Activated CD4-positive, alpha-beta T cell treated with anti-CD3 and anti-CD28 coated beads, Interleukin-2, amount 10 ng/mL, durations not matched to agents 7 days and 5 days (primary cell): ENCODE measurements at regions not wholly inside any gene's neighbourhood (a gene's known extent, or its start where the extent isn't known, plus 50 kb on each side); places are given as distances from the start of the nearest gene placed in this dataset.
"Not testable (repeated sequence)": the region's sequence is repeated elsewhere in the genome, so short reads cannot be mapped to it uniquely, and the experiment has no call there.

Experiments
- CTCF ChIA-PET: fragments of 350-600 bp; sonication (Branson Sonifier 250); formaldehyde crosslinking; loops from one replicate; lab custom pipeline; 2021; ENCODE audit warnings: antibody characterized with exemption; lab: Charles Lee
- POLR2A ChIA-PET: fragments of 350-600 bp; sonication (Branson Sonifier 250); formaldehyde crosslinking; loops from one replicate; lab custom pipeline; 2021; ENCODE audit warnings: antibody characterized with exemption; lab: Charles Lee
- DNase-seq: peaks from one replicate; pipeline ENCODE4 v3.0.0-alpha.2; 2020
- H3K27ac Mint-ChIP-seq: one replicate; pipeline ENCODE4 v1.8.0; 2021; ENCODE audit warnings: mild to moderate bottlenecking, moderate library complexity, mixed read lengths
- H3K27me3 Mint-ChIP-seq: one replicate; pipeline ENCODE4 v1.8.0; 2021; ENCODE audit warnings: mixed read lengths
- H3K36me3 Mint-ChIP-seq: one replicate; pipeline ENCODE4 v1.8.0; 2021; ENCODE audit warnings: low read depth, mixed read lengths
- H3K4me1 Mint-ChIP-seq: one replicate; pipeline ENCODE4 v1.8.0; 2021; ENCODE audit warnings: mixed read lengths
- H3K4me3 Mint-ChIP-seq: one replicate; pipeline ENCODE4 v1.8.0; 2021; ENCODE audit warnings: mild to moderate bottlenecking, moderate library complexity, mixed read lengths
- H3K9me3 Mint-ChIP-seq: one replicate; pipeline ENCODE4 v1.8.0; 2021; ENCODE audit warnings: mixed read lengths

GRCh38 chr2:89756616-89757015 lies 1065.1 kb downstream of the RPIA start:
- H3K27me3 Mint-ChIP-seq, POLR2A ChIA-PET, CTCF ChIA-PET, DNase-seq, H3K36me3 Mint-ChIP-seq, H3K27ac Mint-ChIP-seq, H3K4me3 Mint-ChIP-seq, H3K4me1 Mint-ChIP-seq: not testable (repeated sequence)
- peaks cover 19% of the 10 kb centered on the region for H3K9me3 Mint-ChIP-seq

DNA sequence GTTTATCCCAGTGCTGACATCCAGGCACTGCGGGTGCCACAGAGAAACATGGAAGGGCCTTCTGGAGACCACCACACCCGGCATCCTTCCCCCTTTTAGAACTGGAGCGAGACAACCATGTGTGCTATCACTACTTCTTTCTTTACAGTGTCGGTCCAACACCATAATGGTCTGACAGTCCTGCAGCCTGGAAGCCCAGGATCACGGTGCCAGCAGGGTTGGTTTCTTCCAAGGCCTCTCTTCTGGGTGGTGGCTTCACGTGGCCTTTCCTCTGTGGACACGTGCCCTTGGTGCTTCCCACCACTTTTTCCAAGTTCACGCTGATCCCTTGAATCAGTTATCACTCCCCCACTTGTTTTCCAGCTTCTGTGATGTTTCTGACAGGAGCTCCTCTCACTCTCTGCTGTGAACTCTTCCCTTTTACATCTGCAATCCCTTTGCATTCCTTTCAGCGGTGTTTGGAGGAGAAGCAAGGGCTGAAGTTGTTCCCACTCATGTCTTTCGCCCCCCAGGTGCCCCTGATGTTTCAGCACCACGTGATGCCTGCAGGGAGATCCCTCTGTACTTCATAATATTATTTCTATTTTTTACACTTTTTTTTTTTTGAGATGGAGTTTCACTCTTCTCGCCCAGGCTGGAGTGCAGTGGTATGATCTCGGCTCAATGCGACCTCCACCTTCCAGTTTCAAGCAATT lies 1067.0 kb downstream of the RPIA start:
- H3K4me1 Mint-ChIP-seq, POLR2A ChIA-PET, H3K36me3 Mint-ChIP-seq, H3K27me3 Mint-ChIP-seq, H3K27ac Mint-ChIP-seq, CTCF ChIA-PET, DNase-seq, H3K4me3 Mint-ChIP-seq: not testable (repeated sequence)
- peaks cover 27% of the 10 kb centered on the region for H3K9me3 Mint-ChIP-seq

DNA sequence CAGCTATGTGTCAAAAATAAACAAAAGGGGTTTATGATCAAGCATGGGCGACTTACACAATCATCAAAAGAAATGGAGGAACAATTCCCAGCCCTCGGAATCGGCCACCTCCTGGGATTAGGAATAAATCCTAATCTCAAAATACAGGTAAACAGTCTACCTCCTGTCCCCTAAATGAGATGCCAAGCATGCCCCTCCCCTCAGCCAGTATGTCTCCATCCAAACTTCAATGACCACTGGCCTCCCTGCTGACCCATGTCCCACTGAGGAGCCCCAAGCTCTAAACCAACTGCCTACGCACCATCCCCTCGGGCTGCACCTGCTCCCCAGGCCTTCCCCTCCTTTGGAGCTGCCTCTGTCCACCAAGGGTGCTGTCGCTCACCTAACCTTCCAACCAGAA lies 1069.3 kb downstream of the RPIA start:
- H3K9me3 Mint-ChIP-seq = peaks cover 33% of the 10 kb centered on the region
- H3K36me3 Mint-ChIP-seq, POLR2A ChIA-PET, CTCF ChIA-PET, H3K4me3 Mint-ChIP-seq, H3K27ac Mint-ChIP-seq, H3K4me1 Mint-ChIP-seq, DNase-seq, H3K27me3 Mint-ChIP-seq: not testable (repeated sequence)

DNA sequence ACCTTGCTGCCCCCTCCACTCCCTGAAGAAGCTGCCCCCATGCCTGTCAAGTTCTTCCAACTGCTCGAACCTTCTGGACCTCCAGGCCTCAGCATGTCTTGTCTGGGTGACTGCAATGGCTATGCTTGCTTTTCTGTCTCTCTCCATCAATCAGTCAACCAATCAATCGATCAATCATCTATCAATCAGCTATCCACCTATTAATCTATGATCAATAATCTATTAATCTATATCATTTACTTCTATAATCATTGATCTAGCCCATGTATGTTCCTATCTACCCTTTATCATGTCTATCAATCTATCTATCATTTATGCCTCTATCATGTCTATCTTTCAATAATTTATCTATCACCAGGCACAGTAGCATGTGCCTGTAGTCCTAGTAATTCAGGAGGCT lies 1069.7 kb downstream of the RPIA start:
- H3K36me3 Mint-ChIP-seq, H3K27me3 Mint-ChIP-seq, H3K4me1 Mint-ChIP-seq, CTCF ChIA-PET, H3K27ac Mint-ChIP-seq, POLR2A ChIA-PET, H3K4me3 Mint-ChIP-seq, DNase-seq: not testable (repeated sequence)
- peaks cover 33% of the 10 kb centered on the region for H3K9me3 Mint-ChIP-seq

- POLR2A ChIA-PET, DNase-seq, H3K36me3 Mint-ChIP-seq, H3K27me3 Mint-ChIP-seq, H3K27ac Mint-ChIP-seq, H3K4me3 Mint-ChIP-seq, H3K4me1 Mint-ChIP-seq, CTCF ChIA-PET: not testable (repeated sequence)
- peaks cover 33% of the 10 kb centered on the region for H3K9me3 Mint-ChIP-seq
These were observed 1070.4 kb downstream of the RPIA start for GRCh38 chr2:89761863-89762262.

GRCh38 chr2:89762461-89763253 lies 1071.2 kb downstream of the RPIA start:
- H3K27ac Mint-ChIP-seq, H3K36me3 Mint-ChIP-seq, H3K4me3 Mint-ChIP-seq, H3K27me3 Mint-ChIP-seq, DNase-seq, CTCF ChIA-PET, POLR2A ChIA-PET, H3K4me1 Mint-ChIP-seq: not testable (repeated sequence)
- H3K9me3 Mint-ChIP-seq = peaks cover 29% of the 10 kb centered on the region

DNA sequence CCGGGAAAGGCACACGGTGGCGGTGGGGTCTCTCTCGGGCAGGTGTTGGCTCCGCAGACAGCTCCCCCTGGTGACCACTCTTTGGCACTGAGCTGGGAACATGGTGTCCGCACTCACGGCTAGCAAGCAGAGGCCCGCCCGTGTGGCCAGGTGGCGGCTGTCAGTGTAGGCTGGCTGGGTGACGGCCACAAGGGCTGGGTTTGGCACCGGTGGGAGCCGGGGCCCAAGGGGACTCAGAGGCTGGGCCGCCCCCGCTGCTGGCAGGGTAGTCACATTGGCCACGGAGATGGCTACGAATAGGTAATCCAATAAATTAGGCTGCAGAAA lies 1071.7 kb downstream of the RPIA start:
- Mint-ChIP-seq H3K4me1 (no peaks in the 10 kb centered on the region), H3K9me3 (peaks cover 26% of the 10 kb centered on the region), H3K36me3 (peaks cover 1% of the 10 kb centered on the region), H3K27ac (no peak overlapping the region), H3K27me3 (peaks cover 13% of the 10 kb centered on the region), H3K4me3 (no peak overlapping the region)
- ChIA-PET CTCF (no interaction called here), POLR2A (no interaction called here)
- DNase-seq = no peak

GRCh38 chr2:89763581-89764485 lies 1072.4 kb downstream of the RPIA start:
- H3K4me3 Mint-ChIP-seq = no peak overlapping the region
- no peaks in the 10 kb centered on the region for H3K4me1 Mint-ChIP-seq
- DNase-seq = no peak
- H3K9me3 Mint-ChIP-seq = peaks cover 22% of the 10 kb centered on the region
- POLR2A ChIA-PET = no interaction called here
- H3K27ac Mint-ChIP-seq = no peak overlapping the region
- peaks cover 17% of the 10 kb centered on the region for H3K27me3 Mint-ChIP-seq
- H3K36me3 Mint-ChIP-seq = peaks cover 1% of the 10 kb centered on the region
- CTCF ChIA-PET = no interaction called here

DNA sequence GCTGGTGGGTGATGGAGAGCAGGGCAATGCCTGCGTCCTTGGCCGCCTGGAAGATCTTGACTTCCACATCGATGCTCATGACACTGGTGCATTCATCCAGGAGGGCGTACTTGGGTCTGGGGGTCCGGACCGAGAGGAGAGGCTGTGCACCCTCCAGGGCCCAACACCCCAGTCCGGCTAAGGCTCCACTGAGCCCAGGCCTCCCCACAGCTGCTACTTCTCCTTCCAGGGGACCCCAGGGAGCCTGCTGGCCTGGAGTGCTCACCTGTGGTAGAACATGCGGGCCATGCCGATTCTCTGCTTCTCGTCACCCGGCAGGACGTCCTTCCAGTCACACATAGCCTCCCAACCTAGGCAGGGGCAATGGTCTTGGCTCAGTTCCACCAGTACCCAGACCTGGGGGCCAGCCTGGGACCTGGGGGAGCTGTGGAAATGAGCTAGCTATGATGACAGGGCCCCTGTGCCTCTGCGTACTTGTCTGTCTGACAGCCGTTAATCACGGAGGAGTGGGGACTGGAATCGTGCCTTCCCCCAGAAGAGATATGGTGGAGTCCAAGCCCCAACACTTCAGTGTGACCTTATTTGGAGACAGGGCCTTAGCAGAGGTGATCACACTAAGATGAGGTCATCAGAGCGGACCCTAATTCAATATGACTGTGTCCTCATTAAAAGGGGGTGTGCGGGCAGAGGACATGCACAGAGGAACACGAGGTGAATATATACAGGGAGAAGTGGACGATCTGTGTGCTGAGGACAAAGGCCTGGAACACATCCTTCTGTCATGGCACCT lies 1073.3 kb downstream of the RPIA start:
- H3K27me3 Mint-ChIP-seq = peaks cover 20% of the 10 kb centered on the region
- H3K36me3 Mint-ChIP-seq, H3K27ac Mint-ChIP-seq: not testable (repeated sequence)

DNA sequence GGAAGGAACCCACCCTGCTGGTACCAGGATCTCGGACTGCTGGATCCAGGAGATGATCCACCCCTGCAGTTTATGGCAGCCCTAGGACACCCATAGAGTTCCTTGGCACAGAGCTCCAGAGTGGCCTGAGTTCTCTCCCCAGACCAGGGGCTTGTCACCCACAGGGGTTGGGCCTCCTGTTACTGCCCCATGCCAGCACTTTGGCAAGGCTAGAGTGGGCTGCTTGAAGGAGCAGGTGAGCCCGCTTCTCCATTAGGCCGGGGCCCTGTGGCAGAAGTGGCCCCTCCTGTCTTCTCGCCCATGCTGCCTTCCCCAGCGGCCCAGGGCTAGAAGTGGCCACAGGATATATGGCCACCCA lies 1073.9 kb downstream of the RPIA start:
- Mint-ChIP-seq H3K9me3 (peaks cover 24% of the 10 kb centered on the region), H3K27me3 (peaks cover 20% of the 10 kb centered on the region)
- H3K4me1 Mint-ChIP-seq, H3K27ac Mint-ChIP-seq, H3K36me3 Mint-ChIP-seq, CTCF ChIA-PET, H3K4me3 Mint-ChIP-seq, DNase-seq, POLR2A ChIA-PET: not testable (repeated sequence)

More for the DNA sequence above, 1073.3 kb downstream of the RPIA start:
- CTCF ChIA-PET, H3K4me1 Mint-ChIP-seq, POLR2A ChIA-PET, H3K4me3 Mint-ChIP-seq, DNase-seq: not testable (repeated sequence)
- H3K9me3 Mint-ChIP-seq = peaks cover 22% of the 10 kb centered on the region

- CTCF ChIA-PET, POLR2A ChIA-PET, DNase-seq, H3K4me3 Mint-ChIP-seq, H3K36me3 Mint-ChIP-seq, H3K4me1 Mint-ChIP-seq, H3K27ac Mint-ChIP-seq: not testable (repeated sequence)
- Mint-ChIP-seq H3K27me3 (peaks cover 20% of the 10 kb centered on the region), H3K9me3 (peaks cover 19% of the 10 kb centered on the region)
These were observed 1074.9 kb downstream of the RPIA start for GRCh38 chr2:89766141-89766990.

GRCh38 chr2:89767058-89767457 lies 1075.6 kb downstream of the RPIA start:
- Mint-ChIP-seq H3K9me3 (peaks cover 19% of the 10 kb centered on the region), H3K27me3 (peaks cover 20% of the 10 kb centered on the region)
- CTCF ChIA-PET, H3K36me3 Mint-ChIP-seq, POLR2A ChIA-PET, DNase-seq, H3K4me3 Mint-ChIP-seq, H3K4me1 Mint-ChIP-seq, H3K27ac Mint-ChIP-seq: not testable (repeated sequence)
